ENCODE measurements at regions not wholly inside any gene's neighbourhood (a gene's known extent, or its start where the extent isn't known, plus 50 kb on each side); places are given as distances from the start of the nearest gene placed in this dataset.

- TF ChIP-seq TAF1 (IDR thresholded peaks at IDR 0.05; ENCODE audit: borderline replicate concordance, insufficient read depth, low read length) (no peak), REST (IDR thresholded peaks at IDR 0.05; ENCODE audit: insufficient read depth in 1 of 2, low read depth in 2 of 2, low read length in 2 of 2) (no peak), POLR2AphosphoS5 (IDR thresholded peaks at IDR 0.05; ENCODE audit: low read depth, low read length) (no peak), SIN3A (IDR thresholded peaks at IDR 0.05; ENCODE audit: borderline replicate concordance, insufficient read depth, low read length) (peak; percentile 90)
These were observed 60.3 kb upstream of the CIBAR2 start for GRCh38 chr16:85172455-85173145.
